Putamen (tissue), 1 donor: ENCODE measurements at regions not wholly inside any gene's neighbourhood (a gene's known extent, or its start where the extent isn't known, plus 50 kb on each side); places are given as distances from the start of the nearest gene placed in this dataset.

Source experiments
- DNase-seq: peaks from one replicate; pipeline ENCODE4 v3.0.0-alpha.2; 2016; ENCODE audit warnings: low spot score

- DNase-seq = no peak
These were observed 58.6 kb downstream of the LIG4 start for GRCh38 chr13:108156749-108157148.

DNA sequence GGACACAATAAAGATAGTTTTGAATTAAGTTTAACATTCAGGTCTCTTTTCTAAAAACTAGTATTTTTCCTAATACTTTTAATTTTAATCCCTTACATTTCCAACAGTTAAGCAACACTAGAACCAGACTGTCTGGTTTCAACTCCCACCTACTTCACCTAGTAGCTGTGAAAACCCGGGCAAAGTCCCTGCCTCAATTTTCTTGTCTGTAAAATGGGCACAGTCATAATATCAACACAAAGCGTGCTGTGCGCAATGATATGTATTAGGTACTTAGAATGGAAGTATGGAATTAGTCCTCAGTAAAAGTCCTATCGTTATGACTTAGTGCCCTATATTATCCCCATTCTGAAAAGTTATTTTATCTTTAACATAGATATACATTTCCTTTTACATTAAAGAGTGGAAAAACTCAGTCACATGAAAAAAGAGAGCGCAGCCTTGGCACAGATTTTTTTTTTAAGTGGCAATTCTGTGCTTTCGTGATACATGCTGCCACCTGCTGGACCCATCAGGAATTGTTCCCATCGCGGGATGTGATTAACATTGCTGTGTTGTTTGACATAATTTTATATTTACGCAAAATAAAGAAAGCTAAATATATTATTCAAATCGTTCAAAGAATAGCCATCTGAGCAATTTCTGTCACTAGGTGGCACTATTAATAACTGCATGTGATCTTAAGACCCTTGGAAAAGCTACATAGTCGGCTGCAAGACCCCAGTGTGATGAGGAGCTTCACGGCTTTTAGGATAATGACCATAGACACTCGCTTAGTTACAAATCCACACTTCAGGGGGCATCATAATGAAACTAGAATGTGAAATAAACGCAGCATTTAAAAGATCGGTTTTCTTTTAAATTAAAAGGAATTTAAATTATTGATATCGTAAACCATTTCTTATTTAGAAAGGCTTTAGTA is 59.9 kb downstream of the LIG4 start:
- DNase-seq = peak; percentile 12

- no peak for DNase-seq
These were observed 60.9 kb downstream of the LIG4 start for GRCh38 chr13:108154421-108154858.

DNA sequence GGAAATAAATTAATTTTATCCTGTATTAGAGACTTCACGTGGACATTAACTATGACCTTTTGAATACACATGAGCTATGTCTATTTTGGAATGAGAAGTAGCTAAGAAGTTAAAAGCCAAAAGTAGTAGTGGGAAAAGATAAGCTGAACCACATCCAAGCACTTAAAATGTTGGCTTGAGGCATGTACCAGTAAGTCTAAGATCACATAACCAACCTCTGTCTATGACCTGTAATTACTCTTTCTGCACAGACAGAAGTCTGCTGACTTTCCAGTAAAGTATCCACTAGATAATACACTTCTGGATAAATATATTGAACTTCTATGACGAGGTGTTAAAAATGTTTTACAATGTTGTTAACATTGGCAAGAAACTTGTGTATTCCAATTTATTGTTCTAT is 68.7 kb downstream of the LIG4 start:
- DNase-seq = no peak

DNA sequence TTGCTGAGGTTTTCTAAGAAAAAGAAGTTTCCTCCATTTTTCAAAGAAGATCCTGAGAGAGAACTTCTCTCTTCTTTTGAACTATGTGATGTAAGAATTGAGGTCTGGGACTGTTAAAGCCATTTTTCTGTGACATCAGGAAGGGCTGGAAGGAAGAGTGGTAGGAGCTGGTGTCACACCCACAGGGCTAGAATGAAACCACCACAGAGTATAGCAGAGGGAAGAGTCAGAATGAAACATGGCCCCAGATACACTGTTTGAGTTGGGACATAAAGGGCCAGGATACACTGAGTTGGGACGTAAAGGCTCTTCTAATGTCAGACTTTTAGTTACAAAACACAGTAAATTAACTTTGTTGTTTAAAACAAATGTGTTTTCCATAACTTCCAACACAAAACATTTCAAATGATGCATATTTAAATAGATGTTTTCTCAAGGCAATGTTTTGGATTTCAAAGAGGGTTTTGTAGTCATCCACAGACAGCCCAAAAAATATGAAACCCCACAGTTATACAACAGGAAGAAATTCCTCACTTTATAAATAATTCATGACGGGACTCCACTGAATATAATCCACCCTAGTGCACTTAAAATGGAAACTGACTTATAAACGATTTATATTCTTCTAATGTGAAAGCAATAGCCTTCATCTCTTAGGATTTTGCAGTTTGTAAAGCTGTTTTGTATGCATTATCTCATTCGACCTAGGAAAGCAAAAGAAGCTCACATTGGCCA is 72.5 kb downstream of the LIG4 start:
- no peak for DNase-seq

- no peak for DNase-seq
These were observed 78.2 kb downstream of the LIG4 start for GRCh38 chr13:108137176-108137575.

- no peak for DNase-seq
These were observed 87.9 kb downstream of the LIG4 start for GRCh38 chr13:108127406-108127805.

GRCh38 chr13:108126056-108126455 is 89.3 kb downstream of the LIG4 start:
- no peak for DNase-seq

DNA sequence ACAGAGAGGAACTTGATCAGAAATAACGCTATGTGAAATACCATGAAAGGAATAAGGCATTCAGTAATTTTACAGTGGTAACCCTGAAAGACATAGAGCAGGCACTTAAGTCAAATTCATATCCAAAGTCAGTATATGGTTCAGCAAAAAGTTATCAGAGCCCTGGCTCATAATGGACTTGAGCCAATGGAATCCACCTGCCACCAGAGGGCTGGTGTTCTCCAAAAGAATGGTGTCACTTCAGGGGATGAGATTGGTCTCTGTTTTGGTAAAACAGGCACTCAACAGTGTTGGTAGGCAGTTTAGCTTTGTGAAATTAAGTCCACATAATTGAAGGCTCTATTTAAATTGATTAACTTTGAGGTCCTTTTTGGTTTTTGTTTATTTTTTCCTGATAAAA is 93.9 kb downstream of the LIG4 start:
- no peak for DNase-seq

DNA sequence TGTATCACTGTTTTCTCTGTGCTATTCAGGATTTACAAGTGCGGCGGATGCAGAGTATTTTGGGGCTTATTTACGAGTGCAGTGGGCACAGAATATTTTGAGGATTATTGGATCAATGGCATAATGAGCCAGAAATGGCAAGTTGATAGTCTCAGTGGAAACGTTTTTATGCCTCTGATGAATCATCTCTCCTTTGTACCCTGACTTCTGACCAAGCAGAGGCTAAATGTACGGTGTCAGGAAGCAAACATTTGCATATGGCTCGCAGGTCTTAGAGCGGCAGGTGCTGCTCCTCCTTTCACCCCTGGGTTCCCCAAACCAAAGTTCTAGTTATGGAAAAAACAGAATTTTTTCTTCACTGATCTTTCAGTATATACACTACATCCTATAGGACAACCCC is 94.5 kb downstream of the LIG4 start:
- no peak for DNase-seq

DNA sequence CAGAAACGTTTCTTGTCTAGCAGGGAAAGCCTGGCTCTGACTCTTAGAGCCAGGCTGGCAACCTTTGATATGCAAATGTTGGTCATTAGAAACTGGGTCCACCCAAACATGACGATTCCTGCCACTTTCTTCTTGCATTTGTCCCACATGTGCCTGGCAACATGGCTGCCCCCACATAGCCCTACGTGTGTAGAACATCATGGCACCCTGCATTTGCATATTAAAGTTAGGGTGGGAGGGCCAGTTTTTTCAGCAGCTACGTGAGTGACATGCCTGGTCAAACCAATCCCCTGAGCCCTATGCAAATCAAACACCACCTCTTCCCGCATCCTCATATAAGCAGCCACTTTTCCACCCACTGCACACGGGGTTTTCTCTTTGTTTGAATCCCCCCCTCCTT is 95.0 kb downstream of the LIG4 start:
- DNase-seq = peak; percentile 0

DNA sequence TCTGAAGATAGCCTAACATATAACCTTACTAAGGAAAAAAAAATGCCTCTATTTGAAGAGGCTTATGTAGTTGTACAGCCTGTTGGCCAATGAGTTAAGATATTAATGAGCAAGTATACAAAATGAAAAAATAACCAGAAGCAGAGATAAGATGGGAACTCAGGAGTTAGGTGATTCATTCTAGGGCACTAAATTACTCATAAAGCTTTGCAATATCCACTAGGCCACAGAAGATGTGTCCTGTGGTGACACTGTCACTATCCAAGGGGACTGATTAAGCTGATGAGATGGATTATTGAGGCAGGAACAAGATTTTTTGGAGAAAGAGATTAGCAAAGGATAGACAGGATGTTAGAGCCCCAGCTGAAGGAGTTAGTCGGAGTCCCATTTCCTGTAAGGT is 99.6 kb downstream of the LIG4 start:
- no peak for DNase-seq

GRCh38 chr13:108113407-108113806 is 101.9 kb downstream of the LIG4 start:
- no peak for DNase-seq

DNA sequence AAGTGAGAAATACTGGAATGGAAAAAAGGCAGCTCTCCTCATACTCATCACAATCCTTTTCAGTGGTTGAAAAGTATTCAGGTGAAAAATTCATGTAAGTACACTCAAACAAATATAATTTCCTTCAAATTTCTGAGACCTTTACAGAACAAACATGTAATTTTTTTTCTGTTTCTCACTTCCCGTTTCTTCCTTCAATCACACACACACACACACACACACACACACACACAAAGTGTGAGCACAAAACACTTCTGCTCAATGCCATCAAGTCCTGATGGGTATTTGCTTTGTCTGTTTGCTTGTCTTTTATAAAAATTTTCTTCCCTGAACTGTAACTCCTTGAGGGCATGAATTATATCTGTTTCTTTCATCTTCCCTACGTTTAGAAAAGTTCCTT is 110.6 kb downstream of the LIG4 start:
- DNase-seq = no peak

GRCh38 chr13:108102771-108103170 is 112.6 kb downstream of the LIG4 start:
- no peak for DNase-seq

DNA sequence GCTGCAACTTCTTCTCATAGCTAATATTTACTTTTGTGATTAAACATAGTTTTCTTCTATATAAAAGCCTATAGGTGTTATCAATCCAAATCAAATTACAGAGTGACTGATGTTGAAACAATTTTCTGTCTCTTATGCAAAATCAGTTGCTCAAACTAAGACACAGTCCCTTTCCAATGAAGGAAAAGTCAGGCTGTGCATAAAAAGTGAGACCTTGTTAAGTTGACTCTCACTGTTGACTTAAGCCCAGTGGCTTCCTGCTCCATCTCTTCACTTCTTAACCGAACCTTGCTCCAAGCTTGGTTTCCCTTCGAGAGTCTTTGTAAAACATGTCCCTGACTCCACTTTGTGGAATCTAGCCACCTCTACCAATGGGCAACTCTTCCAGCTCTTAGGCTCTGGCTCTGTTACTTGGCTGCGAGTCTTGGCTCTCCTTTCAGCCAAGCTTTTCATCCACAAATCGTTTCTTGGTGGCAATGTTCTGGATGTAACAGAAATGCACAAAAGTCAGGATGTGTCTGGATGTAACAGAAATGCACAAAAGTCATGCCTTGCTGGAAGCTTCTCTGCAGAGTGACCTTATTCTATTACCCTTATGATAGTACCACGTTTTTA is 118.9 kb downstream of the LIG4 start:
- DNase-seq = no peak

- DNase-seq = no peak
These were observed 120.3 kb downstream of the LIG4 start for GRCh38 chr13:108095036-108095435.

DNA sequence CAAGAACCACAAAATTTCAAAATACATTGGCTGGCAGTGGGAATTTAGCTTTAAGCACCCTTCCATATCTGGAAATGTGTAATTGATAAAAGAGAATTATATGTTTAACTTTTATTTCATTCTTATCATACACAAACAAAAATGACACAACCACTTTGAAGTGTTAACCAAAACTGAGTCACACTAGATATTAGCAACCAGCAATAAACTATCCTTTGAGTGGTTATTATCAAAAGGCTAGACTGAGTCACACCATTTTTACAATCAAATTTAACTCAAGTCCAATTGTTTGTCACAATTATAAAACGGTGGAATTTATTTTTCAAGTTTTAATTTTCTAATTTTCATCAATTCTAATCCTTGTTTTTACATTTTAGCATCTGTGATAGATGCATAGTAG is 121.7 kb downstream of the LIG4 start:
- no peak for DNase-seq

DNA sequence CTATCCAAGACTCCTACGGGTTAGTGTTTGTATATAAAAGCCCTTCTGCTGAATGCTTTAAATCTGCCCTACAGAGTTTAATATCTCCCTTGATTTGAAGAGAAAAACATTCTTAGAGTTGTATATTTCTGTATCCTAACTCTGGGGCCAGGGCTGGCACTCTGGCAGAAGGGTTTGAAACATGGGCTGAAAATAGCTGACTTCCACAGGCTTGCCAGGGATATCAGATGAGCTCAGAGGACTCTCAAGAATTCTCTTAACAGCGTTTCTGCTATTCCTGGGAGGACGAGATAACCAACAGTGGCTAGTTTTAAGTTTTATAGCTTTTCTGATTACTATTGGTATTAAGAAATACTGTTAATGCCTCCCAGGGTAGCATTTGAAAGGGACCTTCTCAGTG is 127.5 kb downstream of the LIG4 start:
- DNase-seq = no peak

GRCh38 chr13:108086678-108087077 is 128.7 kb downstream of the LIG4 start:
- DNase-seq = no peak

- DNase-seq = no peak
These were observed 130.5 kb downstream of the LIG4 start for GRCh38 chr13:108084840-108085239.

DNA sequence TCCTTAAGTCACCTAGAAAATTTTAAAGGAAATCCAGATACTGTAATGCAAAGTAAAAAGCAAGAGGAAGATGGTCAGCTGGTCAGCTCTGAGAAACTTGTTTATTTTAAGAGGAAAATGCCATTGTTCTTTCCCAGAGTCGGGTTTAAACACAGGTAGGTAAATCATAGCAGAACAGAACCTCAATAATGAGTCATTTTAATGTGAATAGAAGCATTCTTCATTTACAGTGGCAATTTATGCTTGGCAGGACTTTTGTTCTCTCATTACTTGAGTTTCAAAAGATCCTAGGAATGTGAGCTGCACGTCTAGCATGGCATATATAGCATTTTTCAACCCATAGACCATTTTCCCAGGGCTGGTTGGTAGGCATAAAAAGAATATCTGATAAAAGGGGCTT is 132.3 kb downstream of the LIG4 start:
- no peak for DNase-seq

- no peak for DNase-seq
These were observed 132.9 kb downstream of the LIG4 start for GRCh38 chr13:108082481-108082880.
